ENCODE measurements at regions not wholly inside any gene's neighbourhood (a gene's known extent, or its start where the extent isn't known, plus 50 kb on each side); places are given as distances from the start of the nearest gene placed in this dataset.

DNA sequence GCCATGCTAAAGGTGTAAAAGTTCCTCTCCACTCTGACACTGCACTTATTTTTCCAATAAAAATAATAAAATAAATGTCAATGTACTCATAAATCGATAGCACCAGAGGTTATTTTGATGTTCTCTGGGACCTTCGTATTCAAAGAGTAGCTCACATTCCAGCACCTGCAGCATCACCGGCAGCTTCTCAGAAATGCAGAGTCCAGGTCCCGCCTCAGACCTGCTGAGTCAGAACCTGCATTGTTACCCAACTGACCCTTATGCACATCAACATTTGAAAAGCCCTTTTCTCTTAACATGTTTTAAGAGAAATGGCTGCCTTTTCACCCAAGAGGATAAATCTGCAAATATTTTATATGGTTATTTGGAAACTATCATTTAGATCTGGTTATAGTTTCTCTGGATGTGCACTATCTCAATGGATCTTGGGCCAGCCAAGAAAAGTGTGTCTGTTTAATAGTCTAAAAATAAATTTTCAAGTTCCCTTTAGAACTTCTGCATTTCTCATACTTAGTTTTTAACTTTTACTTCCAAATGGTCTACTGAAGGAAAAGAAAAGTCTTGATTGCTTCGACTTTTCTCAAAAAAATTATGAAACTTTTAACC, 216.2 kb upstream of the PRDM1 start:
- no peak overlapping the region for H3K4me3 ChIP-seq (replicated peaks in 1 of 3; ENCODE audit: insufficient read depth in 1 of 3, low read depth in 1 of 3, low read length in 3 of 3)
- CTCF ChIA-PET = no interaction called here
- H2AFZ ChIP-seq (ENCODE audit: low read depth, low read length) = no peak overlapping the region
- H3K27me3 ChIP-seq (ENCODE audit: control insufficient read depth in 2 of 2, insufficient read depth in 2 of 2, low read length in 2 of 2) = no peaks in the 10 kb centered on the region
- TF ChIP-seq, protein P1, sequence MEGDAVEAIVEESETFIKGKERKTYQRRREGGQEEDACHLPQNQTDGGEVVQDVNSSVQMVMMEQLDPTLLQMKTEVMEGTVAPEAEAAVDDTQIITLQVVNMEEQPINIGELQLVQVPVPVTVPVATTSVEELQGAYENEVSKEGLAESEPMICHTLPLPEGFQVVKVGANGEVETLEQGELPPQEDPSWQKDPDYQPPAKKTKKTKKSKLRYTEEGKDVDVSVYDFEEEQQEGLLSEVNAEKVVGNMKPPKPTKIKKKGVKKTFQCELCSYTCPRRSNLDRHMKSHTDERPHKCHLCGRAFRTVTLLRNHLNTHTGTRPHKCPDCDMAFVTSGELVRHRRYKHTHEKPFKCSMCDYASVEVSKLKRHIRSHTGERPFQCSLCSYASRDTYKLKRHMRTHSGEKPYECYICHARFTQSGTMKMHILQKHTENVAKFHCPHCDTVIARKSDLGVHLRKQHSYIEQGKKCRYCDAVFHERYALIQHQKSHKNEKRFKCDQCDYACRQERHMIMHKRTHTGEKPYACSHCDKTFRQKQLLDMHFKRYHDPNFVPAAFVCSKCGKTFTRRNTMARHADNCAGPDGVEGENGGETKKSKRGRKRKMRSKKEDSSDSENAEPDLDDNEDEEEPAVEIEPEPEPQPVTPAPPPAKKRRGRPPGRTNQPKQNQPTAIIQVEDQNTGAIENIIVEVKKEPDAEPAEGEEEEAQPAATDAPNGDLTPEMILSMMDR (IDR thresholded peaks at IDR 0.05; ENCODE audit: extremely low read depth in 1 of 2, insufficient read depth in 1 of 2, low read depth in 1 of 2, low read length in 2 of 2) = no peak
- TF ChIP-seq EZH2 (IDR thresholded peaks at IDR 0.05; ENCODE audit: borderline replicate concordance, low read depth, low read length, severe bottlenecking) = no peak
- no peak for TF ChIP-seq POLR2AphosphoS5 (IDR thresholded peaks at IDR 0.05; ENCODE audit: insufficient read depth, low read depth, low read length)
- TF ChIP-seq JUN (IDR thresholded peaks at IDR 0.05; ENCODE audit: borderline replicate concordance, insufficient read depth, insufficient read length, low read depth) = no peak
- TF ChIP-seq POLR2A (IDR thresholded peaks at IDR 0.05; ENCODE audit: low read depth, low read length) = no peak
- no peak for TF ChIP-seq FOS (IDR thresholded peaks at IDR 0.05; ENCODE audit: borderline replicate concordance, insufficient read depth, low read length)
- TF ChIP-seq GATA2 (IDR thresholded peaks at IDR 0.05; ENCODE audit: insufficient read depth, insufficient read length, low read depth, low read length) = no peak
- TF ChIP-seq MYC (IDR thresholded peaks at IDR 0.05; ENCODE audit: low read depth, low read length) = no peak
- TF ChIP-seq, protein P2, sequence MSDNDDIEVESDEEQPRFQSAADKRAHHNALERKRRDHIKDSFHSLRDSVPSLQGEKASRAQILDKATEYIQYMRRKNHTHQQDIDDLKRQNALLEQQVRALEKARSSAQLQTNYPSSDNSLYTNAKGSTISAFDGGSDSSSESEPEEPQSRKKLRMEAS (IDR thresholded peaks at IDR 0.05; ENCODE audit: insufficient read depth, insufficient read length) = no peak
- no peaks in the 10 kb centered on the region for H3K4me1 ChIP-seq (ENCODE audit: control insufficient read depth, extremely low read depth, insufficient read depth, low read length)
- H3K9me3 ChIP-seq (replicated peaks; ENCODE audit: control insufficient read depth, insufficient read depth, low read length) = no peaks in the 10 kb centered on the region
- H3K9me1 ChIP-seq (replicated peaks; ENCODE audit: control insufficient read depth, extremely low read depth, insufficient read depth, low read length) = no peaks in the 10 kb centered on the region
- H3K4me2 ChIP-seq (ENCODE audit: insufficient read depth, low read length) = no peak overlapping the region
- dilution Hi-C loops (cut with MboI; ENCODE audit: extremely low pct_ligation_motif_present, low sequenced_read_pairs) = no loop called here
- FAIRE-seq (no peak), DNase-seq (ENCODE audit: low read depth, low spot score) (no peak)
- H3K27ac ChIP-seq (ENCODE audit: insufficient read depth, low read depth, low read length) = no peak overlapping the region
- POLR2A ChIA-PET = no interaction called here
- no peaks in the 10 kb centered on the region for H3K79me2 ChIP-seq (ENCODE audit: control insufficient read depth, insufficient read depth, low read length)
- BruUV-seq (replicated peaks) = no TSS peak
- intact Hi-C loops (cut with micrococcal nuclease) = no loop called here
- no peaks in the 10 kb centered on the region for H4K20me1 ChIP-seq (replicated peaks; ENCODE audit: control insufficient read depth, extremely low read depth, insufficient read depth, low read length)
- no peaks in the 10 kb centered on the region for H3K36me3 ChIP-seq (ENCODE audit: control insufficient read depth in 2 of 2, extremely low read depth in 1 of 2, insufficient read depth in 2 of 2, low read length in 2 of 2)
- no peak overlapping the region for H3K9ac ChIP-seq (replicated peaks; ENCODE audit: extremely low read depth, insufficient read depth, low read length)
